ENCODE measurements at regions not wholly inside any gene's neighbourhood (a gene's known extent, or its start where the extent isn't known, plus 50 kb on each side); places are given as distances from the start of the nearest gene placed in this dataset.

GRCh38 chr12:97957109-97957508, 494.5 kb downstream of the RMST start:
- no peak for DNase-seq
- Histone ChIP-seq H2BK15ac (ENCODE audit: low read depth, low read length) (no peak overlapping the region), H3K23me2 (ENCODE audit: insufficient read length, low read depth, low read length, poor library complexity, severe bottlenecking) (no peaks in the 10 kb centered on the region), H3K56ac (ENCODE audit: insufficient read length, low read depth, low read length) (no peak overlapping the region), H2AFZ (ENCODE audit: low read length) (no peak overlapping the region), H4K8ac (replicated peaks; ENCODE audit: insufficient read length, low read depth, low read length) (no peak overlapping the region), H3K27ac (ENCODE audit: insufficient read length, low read depth, low read length) (no peak overlapping the region), H3K79me2 (ENCODE audit: insufficient read depth, low read length) (no peaks in the 10 kb centered on the region), H3K79me1 (ENCODE audit: insufficient read depth, low read depth, low read length, poor library complexity, severe bottlenecking) (no peaks in the 10 kb centered on the region), H3K4me1 (ENCODE audit: insufficient read depth, low read length) (no peaks in the 10 kb centered on the region), H3K9me3 (ENCODE audit: control insufficient read depth, low read depth, low read length) (no peaks in the 10 kb centered on the region), H2BK120ac (ENCODE audit: low read depth, low read length, poor library complexity, severe bottlenecking) (no peak overlapping the region), H2BK20ac (ENCODE audit: low read depth, low read length, poor library complexity, severe bottlenecking) (no peak overlapping the region), H4K5ac (ENCODE audit: insufficient read length, low read depth, low read length) (no peak overlapping the region), H4K91ac (ENCODE audit: insufficient read length, low read depth, low read length) (no peak overlapping the region), H3K27me3 (ENCODE audit: insufficient read depth, low read length) (no peaks in the 10 kb centered on the region), H3K14ac (ENCODE audit: insufficient read depth, low read length) (no peak overlapping the region), H4K20me1 (ENCODE audit: control insufficient read depth, insufficient read depth, insufficient read length) (no peaks in the 10 kb centered on the region), H2BK5ac (ENCODE audit: insufficient read length, low read length) (no peak overlapping the region), H3K23ac (ENCODE audit: insufficient read length, low read depth, low read length) (no peak overlapping the region), H3K4me2 (ENCODE audit: insufficient read depth, insufficient read length, low read length) (no peak overlapping the region), H3K9ac (ENCODE audit: extremely low read depth, insufficient read length, low read length) (no peak overlapping the region), H3K18ac (ENCODE audit: insufficient read length, low read depth, low read length) (no peak overlapping the region), H2BK12ac (ENCODE audit: insufficient read length, low read depth, low read length) (no peak overlapping the region), H3K4ac (ENCODE audit: low read depth, low read length) (no peak overlapping the region), H3T11ph (ENCODE audit: low read length) (no peak overlapping the region), H2AK5ac (ENCODE audit: insufficient read length, low read length) (no peak overlapping the region)
- no peak for TF ChIP-seq CTCF (conservative IDR thresholded peaks at IDR 0.05)
- H3K36me3 Mint-ChIP-seq (ENCODE audit: insufficient read depth in 1 of 3, low read depth in 3 of 3), result peaks cover 2 to 12% (median 5%) of the 10 kb centered on the region in 3 experiments; a peak in 4 of 7 replicates
- H3K27ac Mint-ChIP-seq, result no peak overlapping the region
- H3K27me3 Mint-ChIP-seq (ENCODE audit: low read depth), result no peaks in the 10 kb centered on the region; the same call in 1 of the 2 replicates
- H3K9me3 Mint-ChIP-seq, result peaks cover 10 to 11% of the 10 kb centered on the region in 2 experiments; a peak in 4 of 5 replicates
- no CpG with 5 or more reads among the region's 1 CpG for WGBS (ENCODE audit: extremely low coverage, insufficient read length, low lambda C conversion rate)
- no peaks in the 10 kb centered on the region for H3K4me1 Mint-ChIP-seq
- H3K4me3 Mint-ChIP-seq, result no peak overlapping the region

Measured in H9 (cell line).